HG03196 (cell line): ENCODE measurements at regions not wholly inside any gene's neighbourhood (a gene's known extent, or its start where the extent isn't known, plus 50 kb on each side); places are given as distances from the start of the nearest gene placed in this dataset.
A peak's percentile ranks its signal among the peaks of the same experiment; 100 is the strongest.

Source experiments
- ATAC-seq: cut with Tn5 transposase; IDR thresholded peaks from one replicate; pipeline ENCODE4 v1.9.1; 2021; ENCODE audit not compliant: unreplicated experiment

DNA sequence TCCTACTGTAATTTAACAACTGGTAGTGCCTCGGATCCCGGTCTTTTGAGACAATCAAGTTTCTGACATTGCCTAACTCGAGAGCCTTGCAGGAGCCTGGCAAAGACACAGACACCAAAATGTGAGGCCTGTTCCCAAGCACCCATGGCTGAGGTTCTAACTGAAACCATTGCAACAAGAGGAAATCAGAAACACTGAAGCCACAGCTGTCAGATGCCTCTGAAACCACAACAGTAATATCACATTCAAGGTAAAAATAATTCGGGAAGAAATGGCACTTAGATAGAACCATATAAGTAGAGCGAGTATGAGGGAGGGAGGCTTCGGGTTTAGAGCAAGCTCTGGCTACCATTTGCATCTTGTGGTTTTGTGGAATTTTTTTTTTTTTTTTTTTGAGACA is 285.9 kb downstream of the FBXO15 start:
- ATAC-seq = no peak

- ATAC-seq = no peak
Measured at GRCh38 chr18:73859837-73860397, 287.7 kb downstream of the FBXO15 start.

GRCh38 chr18:73852789-73853549 is 294.7 kb downstream of the FBXO15 start:
- ATAC-seq = no peak

- ATAC-seq = no peak
Measured at GRCh38 chr18:73850782-73851181, 296.9 kb downstream of the FBXO15 start.

- no peak for ATAC-seq
Measured at GRCh38 chr18:73848656-73849055, 299.0 kb downstream of the FBXO15 start.

DNA sequence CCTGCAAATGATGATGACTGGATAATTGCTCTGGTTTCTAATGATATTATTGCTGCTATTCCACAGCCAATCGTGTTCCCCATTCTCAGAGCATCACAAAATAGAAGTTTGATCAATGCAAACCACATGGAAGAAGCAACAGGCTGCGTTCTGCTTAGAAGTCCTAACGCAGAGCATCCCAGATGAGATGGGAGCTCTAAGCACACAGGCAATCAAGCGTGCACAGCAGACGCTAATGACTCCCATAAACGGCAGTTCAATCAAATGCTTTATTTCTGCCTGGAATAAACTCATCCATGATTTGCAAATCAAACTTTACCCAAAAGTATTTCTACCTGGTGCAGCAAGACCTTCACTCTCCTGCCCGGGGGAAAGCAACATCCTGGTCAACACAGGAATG is 304.2 kb downstream of the FBXO15 start:
- ATAC-seq = no peak

GRCh38 chr18:73842795-73843394 is 304.7 kb downstream of the FBXO15 start:
- peak; percentile 81 for ATAC-seq

DNA sequence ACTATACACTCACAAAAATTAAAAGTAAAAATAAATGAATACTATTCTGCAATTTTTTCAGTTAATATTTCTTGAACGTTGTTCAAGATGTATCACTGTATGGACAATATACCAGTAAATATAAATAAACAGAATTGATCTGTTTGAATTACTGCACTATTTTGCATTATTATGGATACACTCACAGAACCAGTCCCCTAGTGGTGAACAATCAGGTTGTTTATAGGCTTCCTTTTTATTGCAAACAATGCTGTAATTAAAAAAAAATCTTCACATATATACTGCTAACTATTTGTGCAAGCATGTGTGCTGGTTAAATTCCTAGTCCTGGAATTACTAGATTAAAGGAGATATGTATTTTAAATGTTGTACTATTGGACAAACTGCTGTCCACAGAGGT is 306.0 kb downstream of the FBXO15 start:
- ATAC-seq = no peak

- ATAC-seq = no peak
Measured at GRCh38 chr18:73840319-73840945, 307.2 kb downstream of the FBXO15 start.

GRCh38 chr18:73839441-73839840 is 308.2 kb downstream of the FBXO15 start:
- no peak for ATAC-seq

GRCh38 chr18:73838107-73838506 is 309.5 kb downstream of the FBXO15 start:
- ATAC-seq = no peak

DNA sequence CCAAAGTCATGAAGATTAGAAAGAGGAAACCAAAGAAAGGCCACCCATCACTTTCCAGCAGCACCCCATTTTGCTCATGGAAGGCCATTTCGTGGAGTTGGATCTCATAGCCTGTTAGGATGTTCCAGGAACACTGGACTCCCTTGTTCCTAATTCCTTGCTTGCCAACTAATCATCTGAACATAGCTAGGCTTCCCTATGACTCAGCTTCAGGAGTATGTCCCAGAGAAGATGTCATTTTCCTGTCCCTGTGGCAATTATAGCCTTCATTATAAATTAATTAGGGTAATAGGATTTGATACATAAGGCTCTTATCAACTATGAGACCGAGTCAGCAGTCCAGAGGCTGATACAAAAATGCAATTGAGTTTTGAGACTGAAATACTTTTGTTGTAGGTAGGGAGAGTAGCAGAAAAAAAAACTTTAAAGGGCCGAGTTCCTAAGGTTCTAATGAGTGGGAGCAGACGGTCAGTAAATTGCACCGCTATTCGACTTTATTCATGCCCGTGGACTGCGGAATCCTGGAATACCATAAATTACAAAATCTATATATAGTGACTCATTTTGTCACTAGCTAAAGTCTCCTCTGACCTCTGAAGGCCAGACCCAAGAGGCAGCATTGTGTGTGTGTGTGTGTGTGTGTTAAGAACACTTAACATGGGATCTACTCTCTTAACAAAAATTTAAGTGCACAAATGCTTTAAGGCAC is 311.8 kb downstream of the FBXO15 start:
- no peak for ATAC-seq

GRCh38 chr18:73835039-73835438 is 312.6 kb downstream of the FBXO15 start:
- ATAC-seq = no peak

DNA sequence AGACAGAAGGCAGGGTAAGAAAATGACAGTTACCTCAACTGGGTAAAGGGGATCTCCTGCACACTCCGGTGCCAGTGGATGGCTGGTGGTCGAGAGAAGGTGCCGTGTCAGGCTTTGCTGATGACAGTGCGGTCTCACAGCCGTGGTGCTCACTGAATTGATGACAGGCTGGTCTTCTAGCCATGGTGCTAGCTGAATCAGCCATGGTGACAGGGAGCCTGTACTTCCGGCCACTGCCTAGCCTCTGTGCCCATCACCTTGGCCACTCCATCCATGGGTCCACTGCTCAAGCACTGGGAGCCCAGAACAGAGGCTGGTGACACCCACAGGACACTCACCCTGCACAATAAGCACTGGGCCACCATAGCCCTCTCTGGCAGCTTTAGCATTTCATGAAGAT is 315.9 kb downstream of the FBXO15 start:
- no peak for ATAC-seq

DNA sequence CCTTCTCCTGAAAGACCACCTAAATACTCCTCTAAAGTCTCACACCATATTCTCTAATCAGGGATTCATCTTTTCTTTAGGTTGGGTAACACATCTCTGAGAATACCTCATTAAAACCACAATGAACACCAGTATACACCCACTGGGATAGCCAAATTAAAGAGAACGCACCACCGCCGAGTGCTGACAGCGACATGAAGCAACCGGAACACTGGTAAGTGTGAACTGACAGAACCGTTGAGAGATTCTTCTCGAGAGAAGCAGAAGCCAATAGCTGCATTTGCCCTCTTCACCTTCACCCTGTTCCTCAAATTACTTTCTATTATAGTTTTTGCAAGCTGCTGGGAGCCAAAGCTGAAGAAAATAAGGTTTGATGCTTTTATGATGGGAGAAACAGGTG is 318.5 kb downstream of the FBXO15 start:
- no peak for ATAC-seq

DNA sequence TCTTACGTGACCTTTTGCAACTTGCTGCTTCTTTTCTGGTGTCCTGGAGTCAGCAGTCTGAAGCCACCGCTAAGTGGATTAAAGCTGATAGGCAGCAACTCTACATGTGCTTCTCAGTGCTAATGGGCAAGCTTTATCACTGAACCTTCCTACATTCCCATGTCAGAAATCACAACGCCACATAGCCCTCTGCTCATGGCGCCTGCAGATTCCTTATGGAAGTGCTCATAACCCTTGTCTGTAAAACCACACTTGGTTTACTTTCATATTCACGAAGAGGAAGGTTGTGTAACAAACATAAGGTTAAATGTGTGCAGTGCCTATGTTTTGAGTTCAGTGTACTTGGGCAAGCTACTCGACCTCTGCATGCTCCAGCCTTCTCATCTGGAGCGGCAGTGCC is 319.8 kb downstream of the FBXO15 start:
- no peak for ATAC-seq

DNA sequence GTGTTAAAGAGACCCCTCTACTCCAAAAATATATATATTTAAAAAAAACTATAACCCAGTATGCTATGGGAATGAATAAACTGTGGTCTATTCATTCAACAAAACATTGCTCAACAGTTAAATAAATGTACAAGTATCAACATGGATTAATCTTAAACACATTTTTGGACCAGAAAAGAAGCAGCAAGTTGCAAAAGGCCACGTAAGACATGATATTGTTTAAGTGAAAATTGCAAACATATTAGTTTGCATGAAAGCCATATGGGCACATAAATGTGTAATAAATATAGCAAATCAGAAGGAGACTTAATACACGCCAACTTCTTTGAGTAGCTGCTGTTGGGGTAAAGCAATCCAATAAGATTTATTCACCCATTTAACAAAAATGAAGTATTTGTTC is 321.5 kb downstream of the FBXO15 start:
- no peak for ATAC-seq

DNA sequence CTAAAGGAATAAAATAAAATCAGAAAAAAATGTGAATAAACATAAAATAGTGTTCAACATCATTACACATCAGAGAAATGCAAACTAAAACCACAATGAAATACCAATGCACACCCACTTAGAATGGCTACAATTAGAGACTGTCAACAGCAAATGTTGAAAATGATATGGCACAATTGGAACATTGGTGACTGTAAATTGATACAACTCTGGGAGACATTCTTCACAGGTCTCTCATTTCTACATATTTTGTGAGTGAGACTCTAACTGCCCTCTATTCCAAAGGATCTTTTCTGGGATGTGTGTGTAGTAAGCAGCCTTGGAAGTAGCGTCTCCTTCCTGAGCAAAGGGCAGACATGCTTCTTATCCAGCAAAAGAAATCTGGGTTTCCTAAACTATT is 323.0 kb downstream of the FBXO15 start:
- no peak for ATAC-seq

DNA sequence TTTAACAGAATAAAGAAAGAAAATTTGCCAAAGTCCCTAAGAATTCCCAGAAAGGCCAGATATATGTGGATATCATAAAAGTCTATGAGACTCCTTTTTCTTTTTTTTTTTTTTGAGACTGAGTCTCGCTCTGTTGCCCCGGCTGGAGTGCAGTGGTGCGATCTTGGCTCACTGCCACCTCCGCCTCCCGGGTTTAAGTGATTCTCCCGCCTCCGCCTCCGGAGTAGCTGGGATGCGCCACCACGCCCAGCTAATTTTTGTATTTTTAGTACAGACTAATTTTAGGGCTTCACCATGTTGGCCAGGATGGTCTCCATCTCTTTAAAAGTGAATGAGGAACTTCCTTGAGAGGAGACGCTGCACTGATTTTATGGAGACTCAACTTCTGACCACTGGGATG is 335.2 kb downstream of the FBXO15 start:
- no peak for ATAC-seq

- ATAC-seq = no peak
Measured at GRCh38 chr18:73807551-73808192, 340.0 kb downstream of the FBXO15 start.

DNA sequence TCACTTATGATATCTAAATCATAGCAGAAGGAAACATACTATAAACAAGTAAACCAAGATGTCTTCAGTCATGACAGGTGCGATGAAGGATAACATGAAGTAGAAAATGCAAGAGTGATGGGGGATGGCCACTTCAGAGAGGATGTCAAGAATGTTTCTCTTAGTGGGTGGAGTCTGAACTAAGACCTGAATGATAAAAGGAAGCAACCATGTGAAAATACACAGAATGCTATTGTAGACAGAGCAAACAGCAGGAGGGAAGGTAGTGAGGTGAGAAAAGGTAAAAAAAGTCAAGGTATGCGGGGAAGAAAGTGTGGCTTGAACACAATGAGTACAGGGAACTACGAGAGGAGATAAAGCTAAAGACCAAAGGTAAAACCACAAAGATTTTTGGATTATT is 341.6 kb downstream of the FBXO15 start:
- no peak for ATAC-seq
